ENCODE measurements at regions not wholly inside any gene's neighbourhood (a gene's known extent, or its start where the extent isn't known, plus 50 kb on each side); places are given as distances from the start of the nearest gene placed in this dataset.

GRCh38 chr6:133612459-133612858, 276.5 kb upstream of the TCF21 start:
- TF ChIP-seq POLR2AphosphoS5 (IDR thresholded peaks at IDR 0.05; ENCODE audit: low read depth, low read length) = no peak
- no peak for TF ChIP-seq POLR2A (IDR thresholded peaks at IDR 0.05; ENCODE audit: low read depth, low read length)
- TF ChIP-seq POU2F2 (IDR thresholded peaks at IDR 0.05; ENCODE audit: low read depth, low read length) = no peak
- TF ChIP-seq TAF1 (IDR thresholded peaks at IDR 0.05; ENCODE audit: low read depth, low read length) = no peak
- TF ChIP-seq SPI1 (IDR thresholded peaks at IDR 0.05; ENCODE audit: low read depth, low read length) = no peak

Measured in GM12891 (cell line).